ENCODE measurements at regions not wholly inside any gene's neighbourhood (a gene's known extent, or its start where the extent isn't known, plus 50 kb on each side); places are given as distances from the start of the nearest gene placed in this dataset.

DNA sequence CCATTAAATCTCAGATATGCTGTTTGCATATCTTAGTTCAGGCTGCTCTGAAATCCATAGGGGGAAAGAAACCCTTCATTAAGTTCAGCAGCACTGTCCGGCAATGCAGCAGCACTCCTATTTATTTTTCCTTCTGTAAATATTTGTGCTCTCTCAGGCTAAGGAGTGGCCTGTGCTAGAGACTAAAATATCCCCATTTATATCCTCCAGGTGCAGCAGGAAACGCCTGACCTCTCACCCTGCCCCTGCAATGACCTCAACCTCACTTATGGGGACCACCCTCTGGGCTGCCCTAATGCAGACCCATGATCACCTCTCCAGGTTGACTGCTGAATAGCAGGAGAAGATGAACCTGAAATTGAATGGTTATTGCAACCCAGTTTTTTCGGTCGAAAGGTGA, 165.0 kb upstream of the ELAC2 start:
- no peak overlapping the region for H3K27ac ChIP-seq (ENCODE audit: low read depth, low read length)
- no peaks in the 10 kb centered on the region for H3K27me3 ChIP-seq (ENCODE audit: low read length)
- no peak overlapping the region for H3K4me2 ChIP-seq (ENCODE audit: low read depth, low read length, poor library complexity, severe bottlenecking)
- H3K36me3 ChIP-seq (ENCODE audit: low read length), result no peaks in the 10 kb centered on the region
- TF ChIP-seq EZH2phosphoT487 (conservative IDR thresholded peaks at IDR 0.05; ENCODE audit: low read length) (no peak), CTCF (IDR thresholded peaks at IDR 0.05; ENCODE audit: insufficient read depth, low read length, poor library complexity, severe bottlenecking) (no peak)
- no peak overlapping the region for H3K4me3 ChIP-seq (ENCODE audit: insufficient read depth, low read length, poor library complexity, severe bottlenecking)
- no peaks in the 10 kb centered on the region for H4K20me1 ChIP-seq (ENCODE audit: low read depth, low read length)
- no peaks in the 10 kb centered on the region for H3F3A ChIP-seq (ENCODE audit: insufficient read depth)
- no peaks in the 10 kb centered on the region for H3K79me2 ChIP-seq (ENCODE audit: insufficient read depth, low read length)
- no peak overlapping the region for H2AFZ ChIP-seq (ENCODE audit: low read depth, low read length, severe bottlenecking)
- no peaks in the 10 kb centered on the region for H3K9me2 ChIP-seq (replicated peaks; ENCODE audit: insufficient read depth, low read length)
- no peaks in the 10 kb centered on the region for H3K9me3 ChIP-seq (ENCODE audit: insufficient read depth, low read length)
- no peak overlapping the region for H3K9ac ChIP-seq (ENCODE audit: low read length)

DNA sequence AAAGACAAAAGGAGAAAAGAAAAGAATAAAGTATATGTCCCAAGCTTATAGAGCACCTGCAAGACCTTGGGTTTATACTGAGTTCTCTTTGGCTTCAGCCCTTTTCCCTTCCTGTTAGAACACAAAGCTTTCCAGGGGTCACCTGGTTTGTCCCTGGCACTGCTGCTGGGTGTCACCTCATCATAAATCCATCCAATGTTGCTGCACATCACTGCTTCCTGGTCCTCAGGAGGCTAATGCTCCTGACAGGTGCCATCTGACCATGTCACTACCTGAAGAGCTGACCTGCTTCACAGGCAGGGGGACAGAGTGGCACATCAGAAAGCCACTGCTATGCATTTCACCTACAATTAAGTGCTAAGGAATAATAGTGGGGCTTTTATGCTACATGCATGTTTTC, 164.6 kb upstream of the ELAC2 start:
- H3F3A ChIP-seq (ENCODE audit: insufficient read depth), result no peaks in the 10 kb centered on the region
- no peak overlapping the region for H3K27ac ChIP-seq (ENCODE audit: low read depth, low read length)
- H2AFZ ChIP-seq (ENCODE audit: low read depth, low read length, severe bottlenecking), result no peak overlapping the region
- H3K27me3 ChIP-seq (ENCODE audit: low read length), result no peaks in the 10 kb centered on the region
- no peak overlapping the region for H3K4me2 ChIP-seq (ENCODE audit: low read depth, low read length, poor library complexity, severe bottlenecking)
- H3K79me2 ChIP-seq (ENCODE audit: insufficient read depth, low read length), result no peaks in the 10 kb centered on the region
- no peaks in the 10 kb centered on the region for H3K9me3 ChIP-seq (ENCODE audit: insufficient read depth, low read length)
- no peaks in the 10 kb centered on the region for H4K20me1 ChIP-seq (ENCODE audit: low read depth, low read length)
- H3K9me2 ChIP-seq (replicated peaks; ENCODE audit: insufficient read depth, low read length), result no peaks in the 10 kb centered on the region
- H3K36me3 ChIP-seq (ENCODE audit: low read length), result no peaks in the 10 kb centered on the region
- H3K4me3 ChIP-seq (ENCODE audit: insufficient read depth, low read length, poor library complexity, severe bottlenecking), result no peak overlapping the region
- H3K9ac ChIP-seq (ENCODE audit: low read length), result no peak overlapping the region
- TF ChIP-seq EZH2phosphoT487 (conservative IDR thresholded peaks at IDR 0.05; ENCODE audit: low read length) (no peak), CTCF (IDR thresholded peaks at IDR 0.05; ENCODE audit: insufficient read depth, low read length, poor library complexity, severe bottlenecking) (no peak)

DNA sequence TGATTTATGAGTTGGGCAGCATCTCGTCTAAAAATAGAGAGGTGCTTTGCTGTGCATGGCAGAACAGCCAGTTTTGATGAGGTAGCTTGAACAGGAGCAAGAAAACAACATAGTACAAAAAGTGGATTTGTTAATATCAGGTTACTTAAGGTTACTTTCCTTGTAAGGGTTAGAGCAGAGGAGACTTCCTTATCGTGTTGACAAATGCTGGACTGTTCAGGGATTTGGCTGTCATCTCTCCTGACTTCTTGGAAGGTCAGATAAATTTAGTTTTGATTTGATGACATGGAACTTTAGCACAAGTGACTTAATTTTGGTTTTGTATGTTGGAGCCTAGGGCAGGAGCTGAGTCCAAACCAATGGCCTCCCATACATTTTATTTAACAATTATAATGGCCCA, 163.9 kb upstream of the ELAC2 start:
- no peak overlapping the region for H3K9ac ChIP-seq (ENCODE audit: low read length)

More for the DNA sequence above, 163.9 kb upstream of the ELAC2 start:
- Histone ChIP-seq H3K27me3 (ENCODE audit: low read length) (no peaks in the 10 kb centered on the region), H3K79me2 (ENCODE audit: insufficient read depth, low read length) (no peaks in the 10 kb centered on the region), H3F3A (ENCODE audit: insufficient read depth) (no peaks in the 10 kb centered on the region), H3K36me3 (ENCODE audit: low read length) (no peaks in the 10 kb centered on the region), H3K9me2 (replicated peaks; ENCODE audit: insufficient read depth, low read length) (no peaks in the 10 kb centered on the region), H2AFZ (ENCODE audit: low read depth, low read length, severe bottlenecking) (no peak overlapping the region), H4K20me1 (ENCODE audit: low read depth, low read length) (no peaks in the 10 kb centered on the region), H3K4me2 (ENCODE audit: low read depth, low read length, poor library complexity, severe bottlenecking) (no peak overlapping the region), H3K9me3 (ENCODE audit: insufficient read depth, low read length) (no peaks in the 10 kb centered on the region; the same call in 1 of the 2 replicates), H3K27ac (ENCODE audit: low read depth, low read length) (no peak overlapping the region), H3K4me3 (ENCODE audit: insufficient read depth, low read length, poor library complexity, severe bottlenecking) (no peak overlapping the region)
- TF ChIP-seq EZH2phosphoT487 (conservative IDR thresholded peaks at IDR 0.05; ENCODE audit: low read length) (no peak), CTCF (IDR thresholded peaks at IDR 0.05; ENCODE audit: insufficient read depth, low read length, poor library complexity, severe bottlenecking) (no peak)

Measured in SU-DHL-6 (cell line).